ENCODE measurements at regions not wholly inside any gene's neighbourhood (a gene's known extent, or its start where the extent isn't known, plus 50 kb on each side); places are given as distances from the start of the nearest gene placed in this dataset.
"Not testable (repeated sequence)": the region's sequence is repeated elsewhere in the genome, so short reads cannot be mapped to it uniquely, and the experiment has no call there.

DNA sequence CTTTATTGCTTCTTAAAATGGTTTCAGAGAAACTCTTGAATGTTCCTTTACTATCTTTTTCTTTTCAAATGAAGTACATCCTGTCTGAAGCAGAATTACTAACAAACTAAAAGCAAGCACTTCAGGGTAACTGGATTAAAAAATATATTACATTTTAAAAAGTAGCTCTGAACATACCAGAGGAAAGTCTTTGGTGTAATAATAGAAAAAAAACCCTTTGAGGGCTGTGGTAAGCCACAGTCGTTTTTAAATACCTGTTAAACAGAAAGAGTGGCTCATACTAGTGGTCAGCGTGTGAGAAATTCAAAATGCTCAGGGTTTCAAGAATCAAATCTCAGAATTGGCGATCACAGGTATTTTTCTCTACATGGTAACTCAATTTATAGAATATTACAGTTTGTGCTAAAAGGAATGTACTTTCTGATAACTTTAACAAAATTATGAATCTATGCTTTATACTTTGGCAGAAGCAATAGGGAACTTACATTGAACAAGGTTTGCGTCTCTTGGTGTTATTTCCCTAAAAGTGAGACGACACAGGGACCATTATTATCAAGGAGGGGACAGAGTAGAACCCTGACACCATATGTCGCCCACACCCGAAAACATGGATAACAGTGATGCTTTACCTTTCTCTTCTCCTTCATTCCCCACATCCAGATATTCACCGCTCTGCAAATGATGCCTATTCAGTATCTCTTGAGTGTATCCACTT, 97.0 kb upstream of the DPH5 start:
- DNase-seq, result peak; percentile 64

DNA sequence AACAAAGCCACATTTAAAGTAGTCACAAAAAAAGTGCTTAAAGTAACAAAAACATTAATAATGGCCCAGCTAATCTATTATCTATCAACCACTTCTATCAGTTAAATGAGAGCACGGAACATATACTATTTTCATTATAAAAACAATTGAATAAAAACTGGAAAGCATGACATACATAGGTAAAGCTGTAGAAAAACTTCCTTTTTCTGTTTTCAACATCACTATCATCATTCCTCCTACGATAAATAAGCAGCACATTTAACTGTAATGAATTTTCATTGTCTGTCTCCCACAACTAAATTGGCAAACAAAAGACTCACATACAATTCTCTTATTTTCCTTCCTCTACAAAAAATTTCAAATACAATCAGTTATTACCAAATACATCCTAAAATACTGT, 96.4 kb upstream of the DPH5 start:
- no peak for DNase-seq

DNA sequence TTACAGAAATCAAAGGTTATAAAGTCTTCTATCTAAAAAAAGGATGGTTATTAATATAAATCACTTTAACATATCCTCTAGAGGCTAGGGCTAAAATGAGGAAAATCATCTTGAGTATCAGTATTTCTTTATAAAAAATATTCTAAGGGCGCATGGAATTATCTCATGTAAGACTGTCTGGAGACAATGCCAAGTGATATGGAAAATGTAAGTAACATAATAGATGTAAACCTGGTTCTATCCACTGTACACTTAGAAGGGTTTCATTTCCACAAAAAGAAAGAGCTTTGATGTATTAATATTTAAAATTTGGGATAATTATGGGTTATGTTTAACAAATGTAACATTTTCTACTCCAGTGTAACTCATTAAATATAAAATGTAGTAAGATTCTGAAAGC, 95.9 kb upstream of the DPH5 start:
- DNase-seq, result no peak

DNA sequence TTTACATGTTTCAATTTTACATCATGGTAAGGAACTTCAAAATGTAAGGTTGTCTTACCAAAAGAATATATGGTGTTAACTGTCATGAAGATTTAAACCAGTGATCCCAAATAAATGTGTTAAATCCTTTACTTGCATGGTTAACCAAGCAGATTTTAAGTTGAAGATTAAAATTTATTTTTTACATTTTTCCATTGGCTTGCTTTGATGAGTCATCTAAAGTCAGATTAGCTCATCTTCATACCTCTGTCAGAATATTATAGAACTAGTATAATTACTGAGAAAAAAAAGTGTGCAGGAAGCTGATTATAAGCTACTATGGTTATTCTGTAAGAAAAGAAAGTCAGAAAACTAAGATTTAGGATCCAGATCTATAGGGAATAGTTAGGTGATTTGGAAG, 95.3 kb upstream of the DPH5 start:
- no peak for DNase-seq

DNA sequence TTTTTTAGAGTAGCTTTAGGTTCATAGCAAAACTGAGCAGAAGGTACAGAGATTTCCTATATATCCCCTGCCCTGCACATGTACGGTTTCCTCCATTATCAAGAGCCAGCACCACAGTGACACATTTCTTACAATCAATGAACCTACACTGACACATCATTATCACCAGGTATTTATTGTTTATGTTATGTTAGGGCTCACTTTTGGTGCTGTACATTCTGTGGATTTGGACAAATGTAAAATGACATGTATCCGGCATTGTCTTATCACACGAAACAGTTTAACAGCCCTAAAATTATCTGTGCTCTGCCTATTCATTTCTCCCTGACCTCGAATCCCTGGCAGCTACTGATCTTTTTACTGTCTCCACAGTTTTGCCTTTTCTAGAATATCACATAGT, 93.7 kb upstream of the DPH5 start:
- DNase-seq, result no peak

DNA sequence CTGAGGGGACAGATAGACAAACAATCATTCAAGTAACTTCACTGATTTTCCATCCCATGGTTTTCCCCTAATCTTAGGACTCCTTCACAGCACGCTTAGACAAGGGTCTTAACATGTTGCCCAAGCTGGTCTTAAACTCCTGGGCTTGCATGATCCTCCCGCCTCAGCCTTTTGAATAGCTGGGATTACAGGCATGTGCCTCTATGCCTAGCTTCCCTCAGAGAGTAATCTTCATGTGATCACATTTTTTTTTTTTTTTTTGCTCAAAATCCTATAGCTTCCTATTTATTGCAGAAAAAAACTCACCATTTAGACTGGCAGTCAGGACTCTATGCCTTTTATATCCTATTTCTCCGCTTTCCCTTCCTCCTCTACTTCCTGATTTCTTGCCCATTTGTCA, 90.4 kb upstream of the DPH5 start:
- no peak for DNase-seq

DNA sequence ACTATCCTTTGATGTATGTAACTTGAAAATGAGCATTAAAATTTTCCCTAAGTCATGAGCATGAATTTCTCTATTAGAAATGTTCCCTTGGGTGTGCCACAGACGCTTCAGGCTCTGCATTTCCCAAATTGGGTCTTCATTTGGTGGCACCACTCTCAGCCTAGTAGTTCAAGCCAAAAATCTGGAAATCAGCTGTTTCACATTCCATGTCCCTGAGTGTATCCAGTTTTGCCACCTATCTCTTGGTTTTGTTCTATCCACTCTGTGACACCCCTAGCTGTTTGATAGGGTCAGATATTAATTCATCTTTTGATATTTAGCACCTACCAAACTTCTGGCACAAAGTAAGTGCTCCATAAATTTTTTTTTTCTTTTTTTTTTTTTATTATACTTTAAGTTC, 89.5 kb upstream of the DPH5 start:
- DNase-seq, result no peak

DNA sequence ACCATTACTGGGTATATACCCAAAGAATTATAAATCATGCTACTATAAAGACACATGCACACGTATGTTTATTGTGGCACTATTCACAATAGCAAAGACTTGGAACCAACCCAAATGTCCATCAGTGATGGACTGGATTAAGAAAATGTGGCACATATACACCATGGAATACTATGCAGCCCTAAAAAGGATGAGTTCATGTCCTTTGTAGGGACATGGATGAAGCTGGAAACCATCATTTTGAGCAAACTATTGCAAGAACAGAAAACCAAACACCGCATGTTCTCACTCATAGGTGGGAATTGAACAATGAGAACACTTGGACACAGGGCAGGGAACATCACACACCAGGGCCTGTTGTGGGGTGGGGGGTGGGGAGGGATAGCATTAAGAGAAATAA, 88.5 kb upstream of the DPH5 start:
- DNase-seq, result not testable (repeated sequence)

DNA sequence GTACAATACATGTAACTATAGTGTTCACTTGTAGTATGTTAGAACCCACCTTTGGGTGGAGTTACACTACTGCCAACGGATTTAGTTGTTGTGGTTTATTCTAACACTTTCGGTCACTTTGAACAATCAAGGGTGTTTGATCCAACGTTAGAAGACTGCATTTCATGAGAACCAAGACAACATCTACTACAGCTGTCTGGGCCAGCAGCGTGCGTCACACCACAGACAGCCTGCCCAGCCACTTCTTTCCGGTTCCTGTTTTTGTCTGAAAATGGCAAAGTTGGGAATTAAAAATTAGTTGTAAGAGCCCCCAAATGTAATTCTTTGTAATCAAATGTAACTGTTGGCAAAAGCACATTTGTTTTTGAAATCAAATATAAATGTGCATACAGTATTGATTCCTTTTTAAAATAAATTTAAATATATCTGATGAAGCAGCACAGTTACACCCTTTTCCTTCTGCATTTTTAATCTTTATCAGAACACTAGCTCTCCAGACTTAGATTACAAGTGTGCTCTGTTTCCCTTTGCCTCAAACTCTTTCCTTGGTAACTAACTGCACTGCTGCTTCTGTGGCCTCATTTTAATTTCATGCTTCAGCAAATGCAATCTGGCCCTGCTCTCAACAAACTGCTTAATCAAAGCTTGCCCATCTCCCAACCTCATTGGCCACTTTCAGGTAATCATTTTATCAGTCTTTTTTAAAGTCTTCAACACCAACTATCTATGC, 86.6 kb upstream of the DPH5 start:
- DNase-seq, result peak; percentile 66

DNA sequence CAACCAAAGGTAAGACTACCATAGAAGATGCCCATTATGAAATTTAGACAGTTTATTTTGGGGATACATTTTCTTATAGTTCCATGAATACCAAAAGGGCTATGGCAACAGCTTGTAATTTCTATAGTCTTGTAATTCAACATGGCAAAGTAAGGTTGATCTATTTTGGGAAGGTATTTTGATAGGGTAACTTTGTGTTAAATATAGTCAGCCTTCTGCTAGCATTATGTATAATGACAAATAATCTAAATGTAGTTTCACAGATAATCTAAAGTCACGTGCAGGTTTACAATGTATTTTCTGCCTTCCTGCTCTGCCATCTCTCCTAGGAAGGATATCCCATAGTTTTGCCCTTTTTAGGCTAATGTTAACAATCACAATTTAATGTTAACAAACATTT, 85.9 kb upstream of the DPH5 start:
- no peak for DNase-seq

DNA sequence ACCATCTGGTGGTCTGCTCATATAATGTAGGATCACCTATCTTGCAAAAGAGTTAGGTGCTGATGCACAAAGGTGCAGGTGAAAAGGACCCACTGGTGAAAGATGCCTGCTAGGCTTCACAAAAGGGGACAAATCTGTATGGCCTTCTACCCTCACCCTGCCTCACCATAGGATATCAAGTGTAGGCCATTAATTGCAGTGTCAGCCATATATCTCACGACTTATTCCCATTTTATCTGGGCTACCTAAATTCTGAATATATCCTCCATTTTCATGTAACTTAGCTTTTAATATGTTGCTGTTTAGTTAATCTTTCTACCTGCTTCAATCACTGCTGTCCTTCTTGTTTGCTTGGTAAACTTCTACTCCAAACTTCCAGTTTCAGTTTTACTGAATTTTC, 84.2 kb upstream of the DPH5 start:
- no peak for DNase-seq

DNA sequence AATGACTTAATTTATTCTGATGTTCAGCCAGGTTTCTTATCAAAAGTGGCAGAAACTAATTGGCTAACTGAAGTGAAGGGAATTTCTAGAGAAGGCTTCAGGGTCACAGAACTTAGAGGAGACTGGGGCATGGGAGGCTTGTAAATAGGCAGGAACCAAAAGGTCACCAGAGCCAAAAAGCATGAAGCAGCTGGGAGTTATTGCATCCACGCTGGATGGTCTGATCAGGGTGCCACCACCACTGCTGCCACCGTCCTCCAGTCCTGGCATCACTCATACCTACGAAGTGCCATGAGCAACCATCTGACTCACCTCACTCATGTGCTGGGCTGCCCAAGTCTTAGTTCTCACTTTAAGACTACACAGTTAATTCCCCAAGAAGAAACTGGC, 82.5 kb upstream of the DPH5 start:
- no peak for DNase-seq

DNA sequence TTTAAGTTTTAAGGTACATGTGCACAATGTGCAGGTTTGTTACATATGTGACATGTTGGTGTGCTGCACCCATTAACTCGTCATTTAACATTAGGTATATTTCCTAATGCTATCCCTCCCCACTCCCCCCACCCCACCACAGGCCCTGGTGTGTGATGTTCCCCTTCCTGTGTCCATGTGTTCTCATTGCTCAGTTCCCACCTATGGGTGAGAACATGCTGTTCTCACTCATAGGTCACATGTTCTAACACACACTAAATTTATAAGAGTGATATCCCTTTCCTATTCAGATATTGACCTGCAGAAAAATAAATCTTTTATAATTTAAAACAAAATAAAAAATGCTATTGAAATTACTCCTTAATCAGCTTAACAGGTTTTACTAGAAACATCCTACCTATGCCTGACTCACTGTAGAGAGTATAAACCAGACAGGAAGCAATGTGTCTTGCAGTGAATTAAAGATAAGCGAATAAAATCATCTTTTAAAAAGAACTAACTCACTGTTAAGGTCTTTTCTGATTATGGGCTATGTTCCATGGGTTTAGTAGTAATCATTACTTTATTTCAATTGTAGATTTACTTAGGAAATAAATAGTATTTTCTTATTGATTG, 82.0 kb upstream of the DPH5 start:
- no peak for DNase-seq

DNA sequence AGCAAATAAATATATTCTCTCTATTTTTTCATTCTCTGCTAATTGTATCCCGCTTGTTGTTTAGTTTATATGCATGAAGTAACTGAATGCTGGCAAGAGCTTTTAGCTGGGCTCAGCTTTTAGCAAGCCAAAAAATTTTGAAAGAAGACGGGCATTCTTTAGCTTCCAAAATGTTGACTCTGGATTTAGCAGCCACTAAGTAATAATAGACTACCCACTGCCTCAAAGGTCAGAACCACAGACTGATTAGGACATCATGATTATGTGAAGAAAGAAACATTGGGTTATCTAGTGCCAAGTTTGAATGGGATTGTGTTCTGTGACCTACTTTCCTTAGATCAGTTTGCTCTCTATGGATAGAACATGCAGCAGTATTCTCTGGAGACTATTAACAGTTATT, 80.3 kb upstream of the DPH5 start:
- DNase-seq, result no peak

DNA sequence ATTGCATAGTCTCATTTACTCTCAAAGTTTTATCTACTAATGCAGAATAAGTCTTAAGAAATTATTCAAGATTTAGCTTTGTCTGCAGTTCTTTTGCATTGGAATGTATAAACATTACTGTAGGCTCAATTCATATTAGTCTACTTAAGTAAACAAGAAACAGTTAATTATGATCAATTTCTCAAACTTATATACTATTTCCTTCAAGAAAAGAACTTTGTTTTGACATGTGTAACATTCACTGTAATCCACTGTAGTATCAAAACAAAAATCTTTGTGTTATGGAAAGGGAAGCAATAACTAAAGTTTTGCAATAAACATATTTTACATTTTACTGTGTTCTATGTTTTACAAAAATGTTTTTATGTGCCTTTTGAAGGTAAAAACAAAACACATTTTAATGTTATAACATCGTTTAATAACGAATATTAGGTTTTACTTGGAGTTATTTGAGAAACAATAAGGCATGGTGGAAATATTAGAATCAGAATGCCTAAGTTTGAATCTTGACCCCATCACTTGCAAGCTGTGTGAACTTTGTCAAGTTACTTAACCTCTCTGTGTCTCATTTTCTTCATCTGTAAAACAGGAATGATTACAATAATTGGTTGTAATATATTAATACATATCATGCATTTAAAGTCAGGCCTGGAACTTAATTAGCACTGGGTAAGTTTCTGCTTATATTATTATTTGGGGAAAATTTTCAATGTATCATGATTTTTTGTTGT, 77.0 kb upstream of the DPH5 start:
- no peak for DNase-seq

DNA sequence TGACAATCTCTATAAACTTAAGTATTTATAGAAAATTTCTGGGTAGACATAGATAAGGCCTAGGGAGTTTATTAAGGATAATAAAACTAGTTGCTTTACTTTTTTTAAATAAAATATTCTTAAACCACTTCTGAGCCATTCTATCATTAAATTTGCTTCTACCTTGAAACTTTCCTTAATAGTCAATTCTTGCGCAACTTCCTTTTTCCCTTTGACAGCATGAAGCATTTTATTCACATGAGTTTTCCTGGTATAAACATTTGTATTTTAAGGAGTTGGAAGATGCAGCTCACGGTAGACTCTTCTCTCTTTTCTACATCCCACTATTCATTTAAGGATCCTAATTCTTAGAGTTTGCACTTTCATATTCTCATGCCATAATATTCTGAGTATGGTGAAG, 75.8 kb upstream of the DPH5 start:
- DNase-seq, result no peak

DNA sequence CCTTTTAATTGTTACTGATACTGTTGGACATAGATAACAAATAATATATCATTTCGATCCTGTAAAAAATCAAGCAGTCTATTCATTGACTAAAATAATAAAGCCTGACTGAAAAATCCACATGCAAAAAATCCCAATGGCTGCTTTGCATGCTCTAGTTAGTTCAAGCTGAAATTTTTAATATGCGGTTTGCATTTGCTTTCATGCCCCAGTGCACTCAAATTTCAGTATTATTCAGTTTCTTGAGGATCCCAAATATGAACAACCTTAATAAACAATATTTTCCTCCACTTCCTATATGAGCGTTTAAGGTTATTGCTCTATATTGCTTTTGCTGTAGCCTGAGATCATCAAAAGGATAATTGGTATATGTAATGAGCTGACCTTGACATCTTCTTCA, 75.1 kb upstream of the DPH5 start:
- DNase-seq, result no peak

DNA sequence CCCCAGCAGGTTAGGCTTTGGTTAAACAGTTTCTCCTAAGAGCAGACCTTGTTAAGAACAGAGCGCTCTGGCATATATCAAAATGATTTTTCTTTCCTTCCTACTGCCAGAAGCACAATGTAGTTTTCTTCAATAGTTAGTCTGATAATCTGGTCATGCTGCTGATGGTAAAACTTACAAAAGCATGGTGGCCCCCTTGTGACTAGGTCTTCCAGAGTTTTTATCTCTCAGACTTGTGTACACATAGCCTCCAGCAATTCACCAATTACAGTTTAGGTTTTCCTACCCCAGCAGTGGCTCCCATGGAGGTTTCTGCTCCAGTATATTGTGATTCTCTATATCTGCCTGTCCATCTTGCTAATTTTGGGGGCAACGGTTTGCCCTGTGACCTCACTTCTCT, 73.3 kb upstream of the DPH5 start:
- DNase-seq, result no peak

DNA sequence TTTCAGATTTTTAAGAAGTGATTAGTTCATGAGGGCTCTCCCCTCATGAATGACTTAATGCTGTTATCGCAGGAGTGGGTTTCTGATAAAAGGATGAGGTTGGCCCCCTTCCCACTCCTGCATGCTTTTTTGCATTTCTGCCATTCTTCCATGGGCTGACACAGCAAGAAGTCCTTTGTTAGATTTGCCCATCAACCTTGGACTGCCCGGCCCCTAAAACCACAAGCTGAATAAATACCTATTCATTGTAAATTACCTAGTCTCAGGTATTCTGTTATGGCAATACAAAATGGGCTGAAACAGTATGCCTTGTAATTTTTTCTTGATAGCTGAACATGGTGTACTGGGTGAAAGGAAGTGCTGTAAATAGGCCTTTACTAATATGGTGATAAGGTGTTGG, 72.7 kb upstream of the DPH5 start:
- DNase-seq, result no peak

DNA sequence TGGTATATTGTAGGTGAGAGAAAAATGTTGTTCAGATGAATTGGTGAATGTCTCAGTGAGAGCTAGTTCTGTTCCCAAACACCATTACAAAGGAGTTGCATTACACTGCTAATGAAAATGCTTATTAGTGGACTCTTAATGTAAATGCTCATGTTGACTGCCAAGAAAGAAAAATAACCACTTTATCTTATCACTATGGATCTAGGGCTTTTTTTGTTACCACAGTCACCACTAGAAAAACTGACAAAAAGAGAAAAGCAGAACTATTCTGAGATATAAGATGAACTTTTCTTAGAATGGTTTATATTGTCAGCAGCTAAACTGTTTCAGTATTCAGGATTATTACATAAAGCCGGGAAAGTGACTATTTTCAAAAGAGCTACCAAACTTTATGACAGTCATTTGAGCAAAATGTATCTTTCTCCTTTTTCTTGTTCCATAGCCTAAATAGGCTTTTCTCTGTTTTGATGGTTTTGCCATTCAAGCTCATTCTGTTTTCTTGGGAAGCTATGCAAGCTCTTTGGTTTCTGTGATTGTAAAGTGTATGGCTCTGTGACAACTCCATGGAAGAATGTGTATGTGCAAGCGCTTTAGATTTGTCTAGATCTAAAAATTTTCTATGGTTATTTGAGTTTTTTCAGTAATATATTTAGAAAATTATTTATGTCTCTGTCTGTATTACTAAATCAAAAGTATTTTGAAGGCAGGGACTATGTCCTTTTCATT, 64.2 kb upstream of the DPH5 start:
- no peak for DNase-seq

DNA sequence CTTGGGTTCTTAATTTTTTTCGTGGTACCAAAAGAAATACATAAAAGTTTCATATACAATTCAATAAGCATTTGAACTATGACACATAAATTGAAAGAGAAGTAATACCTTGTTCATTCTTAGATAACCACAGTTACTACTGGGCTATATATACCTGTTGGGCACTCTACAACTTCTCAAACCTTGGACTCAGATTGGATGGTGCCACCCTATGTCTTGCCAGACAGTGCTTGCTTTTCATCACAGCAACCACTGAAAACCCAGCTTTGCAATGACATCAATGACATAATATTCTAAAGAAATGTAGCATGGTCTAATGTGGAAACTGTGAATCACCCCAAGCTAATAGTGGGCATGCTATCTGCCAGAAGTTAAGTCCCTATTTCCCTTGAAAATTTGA, 62.8 kb upstream of the DPH5 start:
- DNase-seq, result no peak

DNA sequence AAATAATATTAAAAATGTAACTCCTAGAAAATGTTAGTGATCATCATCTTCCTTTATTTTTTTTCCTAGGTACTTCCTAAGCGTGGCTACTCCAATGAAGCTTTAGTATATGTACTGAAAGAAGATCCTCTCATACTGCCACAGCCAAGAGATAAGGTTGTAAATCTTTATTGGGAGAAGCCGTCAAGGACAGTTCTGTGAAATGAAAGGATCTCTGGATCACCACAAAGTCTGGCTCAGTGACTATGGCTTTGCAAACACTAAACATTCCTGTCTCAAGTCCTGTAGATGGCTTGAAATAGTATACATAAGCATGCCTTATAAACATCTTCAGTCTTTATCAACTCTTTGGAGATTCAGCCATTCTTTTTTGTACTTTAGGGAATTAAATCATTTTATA, 61.2 kb upstream of the DPH5 start:
- no peak for DNase-seq
